ENCODE measurements at regions not wholly inside any gene's neighbourhood (a gene's known extent, or its start where the extent isn't known, plus 50 kb on each side); places are given as distances from the start of the nearest gene placed in this dataset.

GRCh38 chr12:111029732-111030131 lies 109.4 kb upstream of the MYL2 start:
- TF ChIP-seq CTCF (IDR thresholded peaks at IDR 0.05; ENCODE audit: insufficient read depth, low read length) (no peak), REST (IDR thresholded peaks at IDR 0.05; ENCODE audit: insufficient replicate concordance, low read depth) (no peak), POLR2AphosphoS5 (IDR thresholded peaks at IDR 0.05; ENCODE audit: low read depth) (no peak), GABPA (IDR thresholded peaks at IDR 0.05; ENCODE audit: low read depth) (no peak), SPI1 (IDR thresholded peaks at IDR 0.05; ENCODE audit: borderline replicate concordance, low read depth) (no peak)

All from HL-60 (cell line).